H1 (cell line): ENCODE measurements at regions not wholly inside any gene's neighbourhood (a gene's known extent, or its start where the extent isn't known, plus 50 kb on each side); places are given as distances from the start of the nearest gene placed in this dataset.

Source experiments
- CTCF ChIA-PET: fragments of 300-600 bp; sonication (Branson Sonifier 250); formaldehyde crosslinking; loops from one replicate; lab custom pipeline; 2021; ENCODE audit not compliant: partially characterized antibody; lab: Charles Lee
- POLR2A ChIA-PET: fragments of 300-600 bp; sonication (Branson Sonifier 250); formaldehyde crosslinking; loops from one replicate; lab custom pipeline; 2021; ENCODE audit warnings: inconsistent platforms; ENCODE audit not compliant: partially characterized antibody; lab: Charles Lee
- DNase-seq, 2 experiments: peaks; one replicate each; pipeline versions ENCODE4 v3.0.0 to v3.0.0-alpha.2; 2010 to 2022; ENCODE audit warnings: low spot score in 2 of 2, low read depth in 1 of 2, mixed read lengths in 1 of 2
- FAIRE-seq: peaks from 2 replicates; lab custom pipeline; 2011; peaks lifted over from hg19 to GRCh38; lab: Jason Lieb, UNC
- H2AFZ ChIP-seq: 2 replicates; pipeline ENCODE4 v1.8.1; 2012; ENCODE audit warnings: low read length, inconsistent platforms
- H2AK5ac ChIP-seq: 2 replicates; pipeline ENCODE4 v1.6.1; 2013; ENCODE audit warnings: low read depth, low read length
- H2BK120ac ChIP-seq: replicated peaks from 2 replicates; pipeline ENCODE3; 2013; ENCODE audit warnings: low read depth, low read length, inconsistent platforms
- H2BK12ac ChIP-seq: 2 replicates; pipeline ENCODE4 v1.6.1; 2013; ENCODE audit warnings: low read depth, low read length
- H2BK15ac ChIP-seq: 2 replicates; pipeline ENCODE4 v1.6.1; 2013; ENCODE audit warnings: low read length
- H2BK20ac ChIP-seq: 2 replicates; pipeline ENCODE4 v1.6.1; 2013; ENCODE audit warnings: low read length
- H2BK5ac ChIP-seq: 2 replicates; pipeline ENCODE4 v1.6.1; 2013; ENCODE audit warnings: low read depth, low read length
- H3K14ac ChIP-seq: 2 replicates; pipeline ENCODE4 v1.6.1; 2013; ENCODE audit warnings: inconsistent platforms; ENCODE audit not compliant: insufficient read length
- H3K18ac ChIP-seq: 2 replicates; pipeline ENCODE4 v1.6.1; 2013; ENCODE audit warnings: low read length; ENCODE audit errors: extremely low read depth
- H3K23ac ChIP-seq: 2 replicates; pipeline ENCODE4 v1.6.1; 2013; ENCODE audit warnings: inconsistent platforms; ENCODE audit not compliant: insufficient read length
- H3K23me2 ChIP-seq: 2 replicates; pipeline ENCODE4 v1.6.1; 2013; ENCODE audit warnings: low read depth, low read length
- H3K27ac ChIP-seq: 2 replicates; pipeline ENCODE4 v1.6.1; 2011; ENCODE audit warnings: low read depth, low read length, inconsistent platforms
- H3K27me3 ChIP-seq, 4 experiments: replicated peaks in 1 of 4; 1 replicate in 1 of 4; 2 replicates in 3 of 4; pipeline versions ENCODE4 v1.6.1 to v1.8.1; 2011 to 2013; ENCODE audit warnings: low read length in 3 of 4, mild to moderate bottlenecking in 3 of 4, inconsistent platforms in 2 of 4, mixed read lengths in 2 of 4, moderate library complexity in 1 of 4; ENCODE audit not compliant: control insufficient read depth in 3 of 4, insufficient read depth in 3 of 4; ENCODE audit errors: extremely low read depth in 1 of 4
- H3K36me3 ChIP-seq, 4 experiments: 2 replicates each; pipeline versions ENCODE4 v1.6.1 to v1.8.1; 2011 to 2013; ENCODE audit warnings: mild to moderate bottlenecking in 4 of 4, low read length in 3 of 4, moderate library complexity in 2 of 4, control low read depth in 1 of 4, inconsistent platforms in 1 of 4; ENCODE audit not compliant: insufficient read depth in 4 of 4, control insufficient read depth in 2 of 4
- H3K4ac ChIP-seq: replicated peaks from 2 replicates; pipeline ENCODE3; 2013; ENCODE audit warnings: low read length, low read depth, mixed read lengths, inconsistent platforms; ENCODE audit not compliant: insufficient read length
- H3K4me1 ChIP-seq, 4 experiments: replicated peaks in 1 of 4; 1 replicate in 1 of 4; 2 replicates in 3 of 4; pipeline versions ENCODE4 v1.6.1 to v1.8.1; 2011 to 2013; ENCODE audit warnings: low read length in 3 of 4, inconsistent platforms in 2 of 4, mixed read lengths in 1 of 4; ENCODE audit not compliant: insufficient read depth in 4 of 4, control insufficient read depth in 3 of 4
- H3K4me2 ChIP-seq, 2 experiments: 2 replicates each; pipeline versions ENCODE4 v1.6.1 to v1.8.1; 2011 to 2013; ENCODE audit warnings: low read depth in 2 of 2, low read length in 2 of 2, control low read depth in 1 of 2, inconsistent platforms in 1 of 2, mild to moderate bottlenecking in 1 of 2; ENCODE audit not compliant: insufficient read depth in 1 of 2
- H3K4me3 ChIP-seq, 4 experiments: fragments of 200-600, 300-600 bp in 1 of 4; sonication (generic), shearing (Covaris generic), sonication (Bioruptor Twin) in 1 of 4; 2 replicates each; pipeline versions ENCODE4 v1.5.1 to v1.8.1; 2011 to 2016; ENCODE audit warnings: low read length in 4 of 4, low read depth in 3 of 4, control low read depth in 2 of 4, inconsistent platforms in 2 of 4, mild to moderate bottlenecking in 2 of 4, mixed read lengths in 1 of 4, moderate library complexity in 1 of 4; ENCODE audit not compliant: insufficient read depth in 2 of 4; ENCODE audit errors: extremely low read depth in 1 of 4
- H3K56ac ChIP-seq: replicated peaks from 2 replicates; pipeline ENCODE3; 2013; ENCODE audit warnings: low read depth, mild to moderate bottlenecking, mixed read lengths, low read length, inconsistent platforms; ENCODE audit not compliant: insufficient read length
- H3K79me1 ChIP-seq: 2 replicates; pipeline ENCODE4 v1.6.1; 2013; ENCODE audit warnings: low read depth, low read length, control low read depth
- H3K79me2 ChIP-seq, 2 experiments: 2 replicates each; pipeline versions ENCODE4 v1.6.1 to v1.8.1; 2012 to 2013; ENCODE audit warnings: low read length in 2 of 2, mild to moderate bottlenecking in 2 of 2, inconsistent platforms in 1 of 2; ENCODE audit not compliant: insufficient read depth in 2 of 2, control insufficient read depth in 1 of 2
- H3K9ac ChIP-seq, 4 experiments: replicated peaks in 1 of 4; 1 replicate in 1 of 4; 2 replicates in 3 of 4; pipeline versions ENCODE4 v1.6.1 to v1.8.1; 2011 to 2013; ENCODE audit warnings: low read depth in 3 of 4, low read length in 3 of 4, control low read depth in 2 of 4, mild to moderate bottlenecking in 2 of 4, moderate library complexity in 2 of 4, inconsistent platforms in 1 of 4; ENCODE audit errors: extremely low read depth in 1 of 4
- H3K9me3 ChIP-seq, 2 experiments: 2 replicates each; pipeline versions ENCODE4 v1.6.1 to v1.8.1; 2012 to 2013; ENCODE audit warnings: mild to moderate bottlenecking in 2 of 2, moderate library complexity in 2 of 2, control low read depth in 1 of 2, inconsistent platforms in 1 of 2, low read depth in 1 of 2, low read length in 1 of 2, mixed read lengths in 1 of 2; ENCODE audit not compliant: insufficient read depth in 2 of 2
- H4K20me1 ChIP-seq, 2 experiments: replicated peaks in 1 of 2; 2 replicates each; pipeline versions ENCODE3 to v1.8.1; 2011 to 2013; ENCODE audit warnings: inconsistent platforms in 2 of 2, low read length in 2 of 2, mild to moderate bottlenecking in 1 of 2; ENCODE audit not compliant: insufficient read depth in 2 of 2, control insufficient read depth in 1 of 2
- H4K5ac ChIP-seq: 2 replicates; pipeline ENCODE4 v1.6.1; 2013; ENCODE audit warnings: low read length, low read depth, mixed read lengths, inconsistent platforms; ENCODE audit not compliant: insufficient read length
- H4K8ac ChIP-seq: 2 replicates; pipeline ENCODE4 v1.8.0; 2013; ENCODE audit warnings: mild to moderate bottlenecking, moderate library complexity, low read length, inconsistent platforms; ENCODE audit not compliant: insufficient read depth; ENCODE audit errors: extremely low read depth
- H4K91ac ChIP-seq: replicated peaks from 2 replicates; pipeline ENCODE3; 2013; ENCODE audit warnings: low read length, mixed read lengths, inconsistent platforms; ENCODE audit not compliant: insufficient read length
- BACH1 ChIP-seq: IDR thresholded peaks from 2 replicates; pipeline ENCODE4 v1.6.1; 2012; ENCODE audit warnings: low read length, improper control_type of control experiment
- PHF8 ChIP-seq: fragments of 200-600 bp; sonication (generic); conservative IDR thresholded peaks from 2 replicates; pipeline ENCODE4 v1.7.1; 2012; ENCODE audit warnings: low read depth, mild to moderate bottlenecking, inconsistent platforms, low read length, moderate library complexity
- POLR2AphosphoS5 ChIP-seq: IDR thresholded peaks from 2 replicates; pipeline ENCODE4 v1.6.1; 2011; ENCODE audit warnings: low read depth, low read length
- SIN3A ChIP-seq, 2 experiments: IDR thresholded peaks in 1 of 2; conservative IDR thresholded peaks in 1 of 2; 2 replicates each; pipeline ENCODE4 v1.6.1; 2011 to 2012; ENCODE audit warnings: low read length in 2 of 2, improper control_type of control experiment in 1 of 2, low read depth in 1 of 2, mild to moderate bottlenecking in 1 of 2
- SP4 ChIP-seq: IDR thresholded peaks from 2 replicates; pipeline ENCODE4 v1.6.1; 2012; ENCODE audit warnings: low read length, inconsistent platforms
- WGBS, 2 experiments: shearing (Covaris generic) in 1 of 2; methylation state at CpG; one replicate each; pipeline versions ENCODE4 v1.1.6 to v1.1.7; 2013 to 2015; ENCODE audit warnings: low lambda C conversion rate in 2 of 2, mixed read lengths in 2 of 2, inconsistent platforms in 1 of 2, low coverage in 1 of 2, missing lambda C conversion rate in 1 of 2; ENCODE audit not compliant: insufficient replicate concordance in 2 of 2, insufficient coverage in 1 of 2, insufficient read length in 1 of 2; ENCODE audit errors: extremely low coverage in 1 of 2, missing lambda C conversion rate in 1 of 2; 5-methylcytosine and 5-hydroxymethylcytosine counted together

- Histone ChIP-seq H3K14ac (no peak overlapping the region), H3K18ac (no peak overlapping the region), H2AK5ac (no peak overlapping the region), H2BK120ac (no peak overlapping the region), H3K27me3 (no peaks in the 10 kb centered on the region), H3K79me1 (no peaks in the 10 kb centered on the region), H3K4me2 (no peak overlapping the region), H3K4me1 (peaks cover 0 to 5% (median 2%) of the 10 kb centered on the region in 4 experiments; a peak in 2 of 7 replicates), H4K91ac (no peak overlapping the region), H3K23ac (no peak overlapping the region), H2BK12ac (no peak overlapping the region), H3K36me3 (no peaks in the 10 kb centered on the region), H2AFZ (no peak overlapping the region), H4K8ac (no peak overlapping the region), H3K9ac (no peak overlapping the region), H3K4me3 (no peak overlapping the region), H2BK15ac (no peak overlapping the region), H4K5ac (no peak overlapping the region), H4K20me1 (no peaks in the 10 kb centered on the region), H2BK20ac (no peak overlapping the region), H3K4ac (no peak overlapping the region), H3K9me3 (no peaks in the 10 kb centered on the region), H2BK5ac (no peak overlapping the region), H3K23me2 (no peaks in the 10 kb centered on the region), H3K79me2 (no peaks in the 10 kb centered on the region; a peak in 1 of 4 replicates), H3K56ac (no peak overlapping the region), H3K27ac (no peak overlapping the region)
- CTCF ChIA-PET: no interaction called here
- FAIRE-seq: no peak
- WGBS, 2 experiments: 84 to 100% methylated on average over 1 to 4 of the region's 4 CpGs
- DNase-seq: no peak
- POLR2A ChIA-PET: no interaction called here
- TF ChIP-seq BACH1 (no peak), POLR2AphosphoS5 (no peak), PHF8 (no peak), SIN3A (conservative IDR thresholded peaks at IDR 0.05 in 1 of 2, IDR thresholded peaks at IDR 0.05 in 1 of 2; ENCODE audit: low read depth in 1 of 2, low read length in 2 of 2) (no peak), SP4 (no peak)
Measured at GRCh38 chr4:151962138-151962823, 201.5 kb upstream of the GATB start.
